HepG2 (cell line): ENCODE measurements at regions not wholly inside any gene's neighbourhood (a gene's known extent, or its start where the extent isn't known, plus 50 kb on each side); places are given as distances from the start of the nearest gene placed in this dataset.

Experiments used
- ATF3 ChIP-seq: sonication (generic); formaldehyde crosslinking; IDR thresholded peaks from 2 replicates; pipeline ENCODE4 v1.4.0; 2020; ENCODE audit warnings: missing genetic modification reagents
- BCL6 ChIP-seq: IDR thresholded peaks from 2 replicates; pipeline ENCODE4 v1.6.1; 2016; ENCODE audit warnings: missing genetic modification reagents, missing compliant biosample characterization
- FOSL2 ChIP-seq: sonication (generic); formaldehyde crosslinking; IDR thresholded peaks from 2 replicates; pipeline ENCODE4 v1.4.0; 2020; ENCODE audit warnings: missing genetic modification reagents
- JUND ChIP-seq: sonication (generic); formaldehyde crosslinking; IDR thresholded peaks from 2 replicates; pipeline ENCODE4 v1.8.0; 2022; ENCODE audit warnings: mild to moderate bottlenecking, missing genetic modification reagents
- KDM2A ChIP-seq: sonication (generic); formaldehyde crosslinking; IDR thresholded peaks from 2 replicates; pipeline ENCODE4 v1.4.0; 2020; ENCODE audit warnings: low read depth, missing genetic modification reagents, borderline replicate concordance
- PHF21A ChIP-seq: sonication (generic); formaldehyde crosslinking; IDR thresholded peaks from 2 replicates; pipeline ENCODE4 v1.5.0; 2020; ENCODE audit warnings: mild to moderate bottlenecking, missing genetic modification reagents
- SAFB2 ChIP-seq: sonication (generic); formaldehyde crosslinking; IDR thresholded peaks from 2 replicates; pipeline ENCODE4 v1.5.1; 2020; ENCODE audit warnings: missing genetic modification reagents, low read depth, mild to moderate bottlenecking, borderline replicate concordance
- SAP130 ChIP-seq: IDR thresholded peaks from 2 replicates; pipeline ENCODE4 v1.6.1; 2016; ENCODE audit warnings: low read depth
- SNRNP70 ChIP-seq: fragments of 200-400 bp; formaldehyde crosslinking; IDR thresholded peaks from 2 replicates; pipeline ENCODE4 v1.6.1; 2017; ENCODE audit warnings: mild to moderate bottlenecking, low read depth, low read length, moderate library complexity
- STAG1 ChIP-seq: sonication (generic); formaldehyde crosslinking; IDR thresholded peaks from 2 replicates; pipeline ENCODE4 v1.4.0; 2020; ENCODE audit warnings: missing genetic modification reagents
- TAF1 ChIP-seq: sonication (generic); formaldehyde crosslinking; IDR thresholded peaks from 2 replicates; pipeline ENCODE4 v1.4.0; 2020; ENCODE audit warnings: missing genetic modification reagents
- ZBTB7A ChIP-seq: sonication (generic); formaldehyde crosslinking; IDR thresholded peaks from 2 replicates; pipeline ENCODE4 v1.8.0; 2022; ENCODE audit warnings: mild to moderate bottlenecking, missing genetic modification reagents
- ZNF143 ChIP-seq: sonication (generic); formaldehyde crosslinking; IDR thresholded peaks from 2 replicates; pipeline ENCODE4 v1.4.0; 2020; ENCODE audit warnings: missing genetic modification reagents
- ZNF501 ChIP-seq: sonication (generic); formaldehyde crosslinking; IDR thresholded peaks from 2 replicates; pipeline ENCODE4 v1.5.1; 2020; ENCODE audit warnings: mild to moderate bottlenecking, moderate library complexity, missing genetic modification reagents
- ZNF644 ChIP-seq: IDR thresholded peaks from 2 replicates; pipeline ENCODE4 v1.6.1; 2016; ENCODE audit warnings: low read depth
- TF ChIP-seq, protein P1 (sequence below): sonication (generic); formaldehyde crosslinking; IDR thresholded peaks from 2 replicates; pipeline ENCODE4 v1.4.0; 2020; ENCODE audit warnings: missing genetic modification reagents
- TF ChIP-seq, protein P2 (sequence below): IDR thresholded peaks from 2 replicates; pipeline ENCODE4 v1.4.0; 2020; ENCODE audit warnings: mild to moderate bottlenecking, missing genetic modification reagents
- TF ChIP-seq, protein P3 (sequence below): sonication (generic); formaldehyde crosslinking; IDR thresholded peaks from 2 replicates; pipeline ENCODE4 v1.5.1; 2020; ENCODE audit warnings: mild to moderate bottlenecking, missing genetic modification reagents, borderline replicate concordance

GRCh38 chr15:31236184-31237042, 90.2 kb upstream of the KLF13 start (continued):
- 0 out of 2 replicates have a peak, but pooled peaks have one; percentile 31 for TF ChIP-seq PHF21A (CRISPR knock-in tag)
- TF ChIP-seq, protein P1, sequence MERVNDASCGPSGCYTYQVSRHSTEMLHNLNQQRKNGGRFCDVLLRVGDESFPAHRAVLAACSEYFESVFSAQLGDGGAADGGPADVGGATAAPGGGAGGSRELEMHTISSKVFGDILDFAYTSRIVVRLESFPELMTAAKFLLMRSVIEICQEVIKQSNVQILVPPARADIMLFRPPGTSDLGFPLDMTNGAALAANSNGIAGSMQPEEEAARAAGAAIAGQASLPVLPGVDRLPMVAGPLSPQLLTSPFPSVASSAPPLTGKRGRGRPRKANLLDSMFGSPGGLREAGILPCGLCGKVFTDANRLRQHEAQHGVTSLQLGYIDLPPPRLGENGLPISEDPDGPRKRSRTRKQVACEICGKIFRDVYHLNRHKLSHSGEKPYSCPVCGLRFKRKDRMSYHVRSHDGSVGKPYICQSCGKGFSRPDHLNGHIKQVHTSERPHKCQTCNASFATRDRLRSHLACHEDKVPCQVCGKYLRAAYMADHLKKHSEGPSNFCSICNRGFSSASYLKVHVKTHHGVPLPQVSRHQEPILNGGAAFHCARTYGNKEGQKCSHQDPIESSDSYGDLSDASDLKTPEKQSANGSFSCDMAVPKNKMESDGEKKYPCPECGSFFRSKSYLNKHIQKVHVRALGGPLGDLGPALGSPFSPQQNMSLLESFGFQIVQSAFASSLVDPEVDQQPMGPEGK (CRISPR knock-in tag) = 0 out of 2 replicates have a peak, but pooled peaks have one; percentile 26
- TF ChIP-seq SAFB2 (CRISPR knock-in tag) = no peak
- peak; percentile 75; the same call in 1 of the 2 replicates for TF ChIP-seq JUND (CRISPR knock-in tag)
- 0 out of 2 replicates have a peak, but pooled peaks have one; percentile 30 for TF ChIP-seq ZNF501
- TF ChIP-seq STAG1 = peak; percentile 17; the same call in 1 of the 2 replicates
- TF ChIP-seq BCL6 (CRISPR knock-in tag) = peak; percentile 53; the same call in 1 of the 2 replicates
- TF ChIP-seq, protein P2, sequence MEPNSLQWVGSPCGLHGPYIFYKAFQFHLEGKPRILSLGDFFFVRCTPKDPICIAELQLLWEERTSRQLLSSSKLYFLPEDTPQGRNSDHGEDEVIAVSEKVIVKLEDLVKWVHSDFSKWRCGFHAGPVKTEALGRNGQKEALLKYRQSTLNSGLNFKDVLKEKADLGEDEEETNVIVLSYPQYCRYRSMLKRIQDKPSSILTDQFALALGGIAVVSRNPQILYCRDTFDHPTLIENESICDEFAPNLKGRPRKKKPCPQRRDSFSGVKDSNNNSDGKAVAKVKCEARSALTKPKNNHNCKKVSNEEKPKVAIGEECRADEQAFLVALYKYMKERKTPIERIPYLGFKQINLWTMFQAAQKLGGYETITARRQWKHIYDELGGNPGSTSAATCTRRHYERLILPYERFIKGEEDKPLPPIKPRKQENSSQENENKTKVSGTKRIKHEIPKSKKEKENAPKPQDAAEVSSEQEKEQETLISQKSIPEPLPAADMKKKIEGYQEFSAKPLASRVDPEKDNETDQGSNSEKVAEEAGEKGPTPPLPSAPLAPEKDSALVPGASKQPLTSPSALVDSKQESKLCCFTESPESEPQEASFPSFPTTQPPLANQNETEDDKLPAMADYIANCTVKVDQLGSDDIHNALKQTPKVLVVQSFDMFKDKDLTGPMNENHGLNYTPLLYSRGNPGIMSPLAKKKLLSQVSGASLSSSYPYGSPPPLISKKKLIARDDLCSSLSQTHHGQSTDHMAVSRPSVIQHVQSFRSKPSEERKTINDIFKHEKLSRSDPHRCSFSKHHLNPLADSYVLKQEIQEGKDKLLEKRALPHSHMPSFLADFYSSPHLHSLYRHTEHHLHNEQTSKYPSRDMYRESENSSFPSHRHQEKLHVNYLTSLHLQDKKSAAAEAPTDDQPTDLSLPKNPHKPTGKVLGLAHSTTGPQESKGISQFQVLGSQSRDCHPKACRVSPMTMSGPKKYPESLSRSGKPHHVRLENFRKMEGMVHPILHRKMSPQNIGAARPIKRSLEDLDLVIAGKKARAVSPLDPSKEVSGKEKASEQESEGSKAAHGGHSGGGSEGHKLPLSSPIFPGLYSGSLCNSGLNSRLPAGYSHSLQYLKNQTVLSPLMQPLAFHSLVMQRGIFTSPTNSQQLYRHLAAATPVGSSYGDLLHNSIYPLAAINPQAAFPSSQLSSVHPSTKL (CRISPR knock-in tag) = peak; percentile 49
- TF ChIP-seq ZNF644 (CRISPR knock-in tag) = peak; percentile 41
- TF ChIP-seq SNRNP70 = no peak
- peak; percentile 27; the same call in 1 of the 2 replicates for TF ChIP-seq KDM2A (CRISPR knock-in tag)
- TF ChIP-seq FOSL2 = peak; percentile 97
- peak; percentile 61 for TF ChIP-seq ZNF143 (CRISPR knock-in tag)
- peak; percentile 12; the same call in 1 of the 2 replicates for TF ChIP-seq SAP130
- TF ChIP-seq ATF3 (CRISPR knock-in tag) = peak; percentile 81
- TF ChIP-seq, protein P3, sequence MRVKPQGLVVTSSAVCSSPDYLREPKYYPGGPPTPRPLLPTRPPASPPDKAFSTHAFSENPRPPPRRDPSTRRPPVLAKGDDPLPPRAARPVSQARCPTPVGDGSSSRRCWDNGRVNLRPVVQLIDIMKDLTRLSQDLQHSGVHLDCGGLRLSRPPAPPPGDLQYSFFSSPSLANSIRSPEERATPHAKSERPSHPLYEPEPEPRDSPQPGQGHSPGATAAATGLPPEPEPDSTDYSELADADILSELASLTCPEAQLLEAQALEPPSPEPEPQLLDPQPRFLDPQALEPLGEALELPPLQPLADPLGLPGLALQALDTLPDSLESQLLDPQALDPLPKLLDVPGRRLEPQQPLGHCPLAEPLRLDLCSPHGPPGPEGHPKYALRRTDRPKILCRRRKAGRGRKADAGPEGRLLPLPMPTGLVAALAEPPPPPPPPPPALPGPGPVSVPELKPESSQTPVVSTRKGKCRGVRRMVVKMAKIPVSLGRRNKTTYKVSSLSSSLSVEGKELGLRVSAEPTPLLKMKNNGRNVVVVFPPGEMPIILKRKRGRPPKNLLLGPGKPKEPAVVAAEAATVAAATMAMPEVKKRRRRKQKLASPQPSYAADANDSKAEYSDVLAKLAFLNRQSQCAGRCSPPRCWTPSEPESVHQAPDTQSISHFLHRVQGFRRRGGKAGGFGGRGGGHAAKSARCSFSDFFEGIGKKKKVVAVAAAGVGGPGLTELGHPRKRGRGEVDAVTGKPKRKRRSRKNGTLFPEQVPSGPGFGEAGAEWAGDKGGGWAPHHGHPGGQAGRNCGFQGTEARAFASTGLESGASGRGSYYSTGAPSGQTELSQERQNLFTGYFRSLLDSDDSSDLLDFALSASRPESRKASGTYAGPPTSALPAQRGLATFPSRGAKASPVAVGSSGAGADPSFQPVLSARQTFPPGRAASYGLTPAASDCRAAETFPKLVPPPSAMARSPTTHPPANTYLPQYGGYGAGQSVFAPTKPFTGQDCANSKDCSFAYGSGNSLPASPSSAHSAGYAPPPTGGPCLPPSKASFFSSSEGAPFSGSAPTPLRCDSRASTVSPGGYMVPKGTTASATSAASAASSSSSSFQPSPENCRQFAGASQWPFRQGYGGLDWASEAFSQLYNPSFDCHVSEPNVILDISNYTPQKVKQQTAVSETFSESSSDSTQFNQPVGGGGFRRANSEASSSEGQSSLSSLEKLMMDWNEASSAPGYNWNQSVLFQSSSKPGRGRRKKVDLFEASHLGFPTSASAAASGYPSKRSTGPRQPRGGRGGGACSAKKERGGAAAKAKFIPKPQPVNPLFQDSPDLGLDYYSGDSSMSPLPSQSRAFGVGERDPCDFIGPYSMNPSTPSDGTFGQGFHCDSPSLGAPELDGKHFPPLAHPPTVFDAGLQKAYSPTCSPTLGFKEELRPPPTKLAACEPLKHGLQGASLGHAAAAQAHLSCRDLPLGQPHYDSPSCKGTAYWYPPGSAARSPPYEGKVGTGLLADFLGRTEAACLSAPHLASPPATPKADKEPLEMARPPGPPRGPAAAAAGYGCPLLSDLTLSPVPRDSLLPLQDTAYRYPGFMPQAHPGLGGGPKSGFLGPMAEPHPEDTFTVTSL (CRISPR knock-in tag) = no peak
- peak; percentile 15; the same call in 1 of the 2 replicates for TF ChIP-seq TAF1 (CRISPR knock-in tag)
- no peak for TF ChIP-seq ZBTB7A (CRISPR knock-in tag)
